NCI-H1105 treated with DMSO at 0.1 percent for 48 hours (cell line): ENCODE measurements at regions not wholly inside any gene's neighbourhood (a gene's known extent, or its start where the extent isn't known, plus 50 kb on each side); places are given as distances from the start of the nearest gene placed in this dataset.
"Not testable (repeated sequence)": the region's sequence is repeated elsewhere in the genome, so short reads cannot be mapped to it uniquely, and the experiment has no call there.

Source experiments
- DNase-seq: peaks from one replicate; lab custom pipeline; 2025; lab: John Stamatoyannopoulos, UW

GRCh38 chr6:6815732-6816131, 227.2 kb downstream of the LY86 start:
- no peak for DNase-seq

GRCh38 chr6:6816716-6817115, 228.2 kb downstream of the LY86 start:
- DNase-seq, result no peak

- no peak for DNase-seq
These were observed 229.6 kb downstream of the LY86 start for GRCh38 chr6:6818078-6818639.

- peak; percentile 78 for DNase-seq
These were observed 232.2 kb downstream of the LY86 start for GRCh38 chr6:6820641-6821238.

GRCh38 chr6:6821639-6822261, 233.2 kb downstream of the LY86 start:
- DNase-seq, result no peak

- DNase-seq, result no peak
These were observed 234.5 kb downstream of the LY86 start for GRCh38 chr6:6823030-6823429.

GRCh38 chr6:6823568-6824224, 235.2 kb downstream of the LY86 start:
- DNase-seq, result no peak

GRCh38 chr6:6824381-6824780, 235.9 kb downstream of the LY86 start:
- DNase-seq, result no peak

DNA sequence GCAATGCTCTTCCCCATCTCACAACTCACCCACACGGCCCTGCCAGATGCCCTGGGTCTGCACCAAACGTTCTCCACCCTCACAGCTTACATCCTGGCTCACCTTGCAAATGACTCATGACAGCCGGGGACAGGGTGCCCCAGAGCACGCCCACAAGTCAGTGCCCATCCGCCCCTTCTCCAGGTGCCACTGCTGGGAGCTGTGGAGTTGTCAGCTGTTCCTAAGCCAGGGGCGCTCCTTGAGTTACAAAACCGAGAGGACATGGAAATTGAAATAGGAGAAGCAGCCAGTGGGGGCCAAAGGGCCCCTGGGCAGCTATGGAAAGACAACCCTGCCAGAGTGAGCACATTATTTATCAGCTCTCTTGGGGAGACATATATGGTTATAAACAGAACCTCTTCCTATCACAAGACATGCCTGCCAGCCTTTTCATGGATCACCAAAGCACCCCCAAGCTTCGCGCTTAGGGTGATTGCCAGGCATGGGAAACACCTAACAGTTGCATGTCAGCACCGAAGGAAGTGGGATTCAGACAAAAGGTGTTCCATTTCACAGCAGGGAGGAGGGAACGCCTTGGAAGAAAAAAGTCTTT, 236.8 kb downstream of the LY86 start:
- DNase-seq, result no peak

- DNase-seq, result peak; percentile 77
These were observed 237.8 kb downstream of the LY86 start for GRCh38 chr6:6826095-6826901.

GRCh38 chr6:6826961-6827360, 238.4 kb downstream of the LY86 start:
- no peak for DNase-seq

GRCh38 chr6:6829872-6830685, 241.6 kb downstream of the LY86 start:
- no peak for DNase-seq

- DNase-seq, result not testable (repeated sequence)
These were observed 242.2 kb downstream of the LY86 start for GRCh38 chr6:6830686-6831063.

DNA sequence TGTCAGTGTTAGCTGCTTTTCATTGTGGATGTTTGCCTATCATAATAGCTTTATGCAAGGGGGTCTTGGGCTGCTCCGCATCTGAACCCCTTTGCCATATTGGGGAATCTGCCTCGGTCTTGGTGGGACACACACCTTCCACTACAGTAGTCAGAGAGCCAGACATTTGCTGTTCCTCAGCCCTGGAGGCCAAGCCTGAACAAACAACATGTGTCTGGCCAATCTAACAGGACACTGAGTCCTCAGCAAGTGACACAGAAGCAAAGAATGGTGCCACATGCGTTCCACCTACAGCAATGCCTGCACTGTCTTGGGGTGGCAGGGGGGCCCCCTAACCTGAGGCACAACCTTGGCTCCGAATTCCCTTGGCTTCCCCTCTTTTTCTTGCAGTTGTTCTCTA, 243.9 kb downstream of the LY86 start:
- DNase-seq, result no peak

- peak; percentile 96 for DNase-seq
These were observed 246.1 kb downstream of the LY86 start for GRCh38 chr6:6834356-6835222.

DNA sequence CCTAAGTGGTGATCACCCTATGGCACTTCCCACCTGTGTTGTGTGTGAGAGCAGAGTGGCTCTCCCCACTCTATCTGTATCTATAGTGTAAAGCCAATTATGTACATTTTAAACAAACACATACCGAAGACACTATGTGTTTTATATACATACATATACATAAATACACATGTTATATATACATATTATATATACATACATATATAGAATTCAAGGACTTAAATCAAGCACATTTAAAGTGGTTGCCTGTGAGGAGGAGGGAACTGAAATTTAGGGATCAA, 246.6 kb downstream of the LY86 start:
- no peak for DNase-seq

DNA sequence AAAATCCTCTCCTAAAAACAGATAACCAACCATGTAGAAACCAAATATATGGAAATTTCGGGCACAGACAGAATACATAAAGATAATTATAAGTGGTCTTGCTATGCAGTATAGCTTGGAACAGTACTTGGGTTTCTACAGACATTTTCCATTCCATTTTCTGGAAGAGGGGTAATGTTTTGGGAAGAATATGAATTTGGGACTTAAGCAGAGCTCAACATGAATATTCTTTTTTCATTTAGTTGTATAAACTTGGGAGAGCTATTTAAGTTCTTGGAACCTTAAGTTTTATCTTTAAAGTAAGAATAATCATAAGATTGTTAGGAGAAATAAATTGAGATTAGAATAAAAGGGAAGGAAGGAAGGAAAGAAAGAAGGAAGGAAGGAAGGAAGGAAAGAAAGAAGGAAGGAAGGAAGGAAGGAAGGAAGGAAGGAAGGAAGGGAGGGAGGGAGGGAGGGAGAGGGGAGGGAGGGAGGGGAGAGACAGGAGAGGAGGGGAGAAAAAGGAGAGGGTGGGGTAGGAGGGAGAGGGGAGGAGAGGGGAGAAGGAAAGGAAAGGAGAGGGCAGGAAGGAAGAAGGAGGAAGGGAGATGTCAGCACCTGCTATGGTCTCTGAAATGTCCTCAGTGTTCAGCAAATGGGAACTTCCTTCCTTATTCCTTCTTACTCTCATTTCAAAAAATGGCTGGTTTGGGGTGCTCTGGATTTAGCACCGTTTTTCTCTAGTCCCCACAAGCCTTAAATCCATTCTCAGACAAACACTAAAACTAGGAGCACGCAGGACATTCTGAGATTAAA, 248.3 kb downstream of the LY86 start:
- DNase-seq, result no peak

GRCh38 chr6:6837541-6838080, 249.1 kb downstream of the LY86 start:
- no peak for DNase-seq

DNA sequence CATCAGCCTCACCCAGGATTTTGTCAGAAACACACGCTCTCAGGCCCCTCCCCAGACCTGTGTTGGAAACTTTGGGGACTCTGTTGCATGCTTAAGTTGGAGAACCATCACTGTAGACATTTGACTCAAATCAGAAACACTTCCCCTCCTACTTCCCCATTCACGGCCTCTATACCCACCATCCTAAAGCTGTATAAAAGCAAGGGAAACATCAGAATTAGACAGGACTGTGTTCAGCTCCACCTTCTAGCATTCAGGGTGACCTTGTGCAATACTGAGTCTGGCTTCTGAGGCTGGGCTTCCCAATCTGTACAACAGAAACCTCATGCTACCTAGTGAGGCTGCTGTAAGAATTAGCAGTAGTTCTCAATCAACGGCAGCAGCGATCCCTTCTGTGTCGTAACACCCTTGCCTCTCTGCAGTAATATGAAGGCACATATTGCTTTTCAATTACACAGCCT, 252.3 kb downstream of the LY86 start:
- DNase-seq, result no peak
